ENCODE measurements at regions not wholly inside any gene's neighbourhood (a gene's known extent, or its start where the extent isn't known, plus 50 kb on each side); places are given as distances from the start of the nearest gene placed in this dataset.

DNA sequence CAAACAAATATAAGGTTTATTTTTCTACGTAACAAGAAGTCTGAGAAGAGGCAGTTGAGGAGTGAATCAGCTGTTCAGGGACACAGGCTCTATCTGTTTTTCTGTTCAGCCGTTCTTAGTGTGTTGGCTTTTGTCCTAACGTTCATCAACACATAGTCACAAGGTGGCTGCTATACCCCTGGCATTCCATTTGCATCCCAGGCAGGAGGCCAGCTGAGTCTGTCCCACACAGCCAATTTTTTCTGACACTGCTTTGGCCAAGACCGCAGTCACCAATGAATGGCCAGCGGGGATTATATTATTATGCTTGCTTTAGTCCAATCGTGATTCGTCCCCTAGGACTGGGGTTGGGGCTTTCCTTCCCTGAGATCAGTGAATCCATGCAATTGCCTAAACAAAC lies 143.4 kb upstream of the CHST15 start:
- no peak for DNase-seq
- Histone ChIP-seq H3K4me1 (peaks cover 0 to 18% (median 13%) of the 10 kb centered on the region in 4 donors), H3K9me3 (no peaks in the 10 kb centered on the region), H3K36me3 (no peaks in the 10 kb centered on the region), H3K27ac (peak overlapping the region in 1 of 4 donors; percentile 21), H3K4me3 (no peak overlapping the region), H3K27me3 (no peaks in the 10 kb centered on the region)
- 93 to 94% methylated on average over 7 of the region's 7 CpGs for WGBS, 2 donors
- intact Hi-C loops (cut with DNase I), result no loop called here
- TF ChIP-seq EP300 (IDR thresholded peaks at IDR 0.05), result no peak
- TF ChIP-seq POLR2A (IDR thresholded peaks at IDR 0.05), result no peak
- TF ChIP-seq CTCF (IDR thresholded peaks at IDR 0.05), result no peak
- TF ChIP-seq POLR2AphosphoS5 (IDR thresholded peaks at IDR 0.05), result no peak

- H3K27ac ChIP-seq, result peak overlapping the region in 1 of 4 donors; percentile 21
- no peak for TF ChIP-seq CTCF (IDR thresholded peaks at IDR 0.05)
- TF ChIP-seq EP300 (IDR thresholded peaks at IDR 0.05), result no peak
- no peak for TF ChIP-seq POLR2A (IDR thresholded peaks at IDR 0.05)
- no peak for TF ChIP-seq POLR2AphosphoS5 (IDR thresholded peaks at IDR 0.05)
- 87 to 89% methylated on average over 2 of the region's 2 CpGs for WGBS, 2 donors
- H3K9me3 ChIP-seq, result no peaks in the 10 kb centered on the region
- intact Hi-C loops (cut with DNase I), result no loop called here
- H3K27me3 ChIP-seq, result no peaks in the 10 kb centered on the region
- no peaks in the 10 kb centered on the region for H3K36me3 ChIP-seq
- no peak for DNase-seq
- no peak overlapping the region for H3K4me3 ChIP-seq
- peaks cover 0 to 18% (median 13%) of the 10 kb centered on the region in 4 donors for H3K4me1 ChIP-seq
Observed at GRCh38 chr10:124236136-124236535, 142.7 kb upstream of the CHST15 start.

- Histone ChIP-seq H3K4me3 (no peak overlapping the region), H3K4me1 (peaks cover 0 to 18% (median 13%) of the 10 kb centered on the region in 4 donors), H3K27me3 (no peaks in the 10 kb centered on the region), H3K36me3 (no peaks in the 10 kb centered on the region), H3K27ac (no peak overlapping the region), H3K9me3 (no peaks in the 10 kb centered on the region)
- no peak for DNase-seq
- TF ChIP-seq POLR2A (IDR thresholded peaks at IDR 0.05) (no peak), EP300 (IDR thresholded peaks at IDR 0.05) (no peak), CTCF (IDR thresholded peaks at IDR 0.05) (no peak), POLR2AphosphoS5 (IDR thresholded peaks at IDR 0.05) (no peak)
- 92 to 94% methylated on average over 5 of the region's 5 CpGs for WGBS, 2 donors
- intact Hi-C loops (cut with DNase I), result no loop called here
Observed at GRCh38 chr10:124235232-124235631, 141.8 kb upstream of the CHST15 start.

DNA sequence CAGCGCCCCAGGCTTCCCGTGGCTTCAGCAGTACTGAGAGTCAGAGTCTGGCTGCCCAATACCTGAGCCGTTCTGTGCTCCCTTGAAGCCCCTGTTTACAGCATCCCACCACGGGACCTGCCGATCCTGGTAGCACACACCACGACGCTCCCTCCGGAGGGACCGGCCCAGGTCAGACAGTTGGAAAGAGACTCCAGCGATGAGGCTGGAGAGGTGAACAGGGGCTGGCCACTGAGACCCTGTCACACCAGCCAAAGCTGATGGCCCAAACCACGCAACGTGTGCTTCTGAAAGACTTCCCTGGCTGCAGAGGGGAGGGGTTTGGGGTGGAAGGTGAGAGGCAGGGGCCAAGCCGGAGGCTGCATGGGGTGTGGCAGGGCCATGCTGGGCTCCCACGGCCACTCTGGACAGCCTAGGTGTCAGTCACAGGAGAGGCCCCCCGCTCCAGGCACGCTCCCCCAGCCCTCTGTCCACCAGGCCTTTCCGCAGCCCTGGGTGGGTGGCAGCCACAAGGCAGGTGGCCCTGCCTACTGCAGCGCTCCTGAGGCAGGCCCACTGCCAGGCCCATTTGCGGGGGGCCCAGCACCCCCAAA lies 140.2 kb upstream of the CHST15 start:
- Histone ChIP-seq H3K27ac (peak overlapping the region in 3 of 4 donors; percentile 21 to 68 (median 22)), H3K36me3 (no peaks in the 10 kb centered on the region), H3K9me3 (peaks cover 0 to 4% (median 0%) of the 10 kb centered on the region in 4 donors), H3K27me3 (no peaks in the 10 kb centered on the region), H3K4me1 (peaks cover 0 to 18% (median 13%) of the 10 kb centered on the region in 4 donors), H3K4me3 (no peak overlapping the region)
- TF ChIP-seq CTCF (IDR thresholded peaks at IDR 0.05), result no peak
- TF ChIP-seq POLR2AphosphoS5 (IDR thresholded peaks at IDR 0.05), result no peak
- no peak for TF ChIP-seq POLR2A (IDR thresholded peaks at IDR 0.05)
- no peak for TF ChIP-seq EP300 (IDR thresholded peaks at IDR 0.05)
- intact Hi-C loops (cut with DNase I), result no loop called here
- WGBS, 2 donors, result 88 to 89% methylated on average over 19 of the region's 19 CpGs
- DNase-seq, result no peak

Data from sigmoid colon (tissue), 6 donors.